GM19467 (cell line): ENCODE measurements at regions not wholly inside any gene's neighbourhood (a gene's known extent, or its start where the extent isn't known, plus 50 kb on each side); places are given as distances from the start of the nearest gene placed in this dataset.
A peak's percentile ranks its signal among the peaks of the same experiment; 100 is the strongest.
"Not testable (repeated sequence)": the region's sequence is repeated elsewhere in the genome, so short reads cannot be mapped to it uniquely, and the experiment has no call there.

Experiments used
- ATAC-seq: cut with Tn5 transposase; IDR thresholded peaks from one replicate; pipeline ENCODE4 v1.9.1; 2021; ENCODE audit warnings: mild to moderate bottlenecking, moderate library complexity; ENCODE audit not compliant: unreplicated experiment

GRCh38 chr14:65959563-65960024 is 526.6 kb upstream of the CCDC196 start:
- peak; percentile 72 for ATAC-seq

GRCh38 chr14:65961004-65961403 is 525.2 kb upstream of the CCDC196 start:
- ATAC-seq = no peak

- ATAC-seq = no peak
Measured at GRCh38 chr14:65962952-65963351, 523.2 kb upstream of the CCDC196 start.

GRCh38 chr14:65964366-65964765 is 521.8 kb upstream of the CCDC196 start:
- no peak for ATAC-seq

- no peak for ATAC-seq
Measured at GRCh38 chr14:65966188-65966587, 520.0 kb upstream of the CCDC196 start.

GRCh38 chr14:65972346-65972870 is 513.8 kb upstream of the CCDC196 start:
- ATAC-seq = no peak

GRCh38 chr14:65972891-65973290 is 513.3 kb upstream of the CCDC196 start:
- ATAC-seq = no peak

GRCh38 chr14:65975865-65976264 is 510.3 kb upstream of the CCDC196 start:
- ATAC-seq = no peak

- no peak for ATAC-seq
Measured at GRCh38 chr14:65976761-65977404, 509.3 kb upstream of the CCDC196 start.

- no peak for ATAC-seq
Measured at GRCh38 chr14:65981192-65981843, 504.9 kb upstream of the CCDC196 start.

- no peak for ATAC-seq
Measured at GRCh38 chr14:65986041-65986440, 500.1 kb upstream of the CCDC196 start.

- ATAC-seq = no peak
Measured at GRCh38 chr14:65989981-65990380, 496.2 kb upstream of the CCDC196 start.

- no peak for ATAC-seq
Measured at GRCh38 chr14:65991104-65991503, 495.1 kb upstream of the CCDC196 start.

- ATAC-seq = not testable (repeated sequence)
Measured at GRCh38 chr14:65991935-65992334, 494.2 kb upstream of the CCDC196 start.

GRCh38 chr14:65993103-65993502 is 493.1 kb upstream of the CCDC196 start:
- ATAC-seq = no peak

GRCh38 chr14:65993996-65994395 is 492.2 kb upstream of the CCDC196 start:
- no peak for ATAC-seq

GRCh38 chr14:65997347-65997746 is 488.8 kb upstream of the CCDC196 start:
- no peak for ATAC-seq

GRCh38 chr14:65999865-66000264 is 486.3 kb upstream of the CCDC196 start:
- ATAC-seq = no peak

- ATAC-seq = no peak
Measured at GRCh38 chr14:66000766-66001165, 485.4 kb upstream of the CCDC196 start.

GRCh38 chr14:66001356-66001755 is 484.8 kb upstream of the CCDC196 start:
- no peak for ATAC-seq

GRCh38 chr14:66003082-66003730 is 483.0 kb upstream of the CCDC196 start:
- ATAC-seq = no peak

- ATAC-seq = no peak
Measured at GRCh38 chr14:66005900-66006434, 480.2 kb upstream of the CCDC196 start.
